Mononuclear cell (primary cell): ENCODE measurements at regions not wholly inside any gene's neighbourhood (a gene's known extent, or its start where the extent isn't known, plus 50 kb on each side); places are given as distances from the start of the nearest gene placed in this dataset.
"Not testable (repeated sequence)": the region's sequence is repeated elsewhere in the genome, so short reads cannot be mapped to it uniquely, and the experiment has no call there.

Source experiments
- H3K27me3 ChIP-seq: 2 replicates; pipeline ENCODE4 v1.6.0; 2011; ENCODE audit warnings: low read length, control low read depth; ENCODE audit not compliant: insufficient read depth
- H3K4me1 ChIP-seq: 2 replicates; pipeline ENCODE4 v1.5.1; 2011; ENCODE audit warnings: mild to moderate bottlenecking, low read length, control low read depth; ENCODE audit not compliant: insufficient read depth
- H3K4me3 ChIP-seq: 2 replicates; pipeline ENCODE4 v1.5.1; 2011; ENCODE audit warnings: mild to moderate bottlenecking, low read length, moderate library complexity
- H3K9me3 ChIP-seq: 2 replicates; pipeline ENCODE4 v1.5.1; 2011; ENCODE audit warnings: low read depth, mild to moderate bottlenecking, control low read depth, low read length

DNA sequence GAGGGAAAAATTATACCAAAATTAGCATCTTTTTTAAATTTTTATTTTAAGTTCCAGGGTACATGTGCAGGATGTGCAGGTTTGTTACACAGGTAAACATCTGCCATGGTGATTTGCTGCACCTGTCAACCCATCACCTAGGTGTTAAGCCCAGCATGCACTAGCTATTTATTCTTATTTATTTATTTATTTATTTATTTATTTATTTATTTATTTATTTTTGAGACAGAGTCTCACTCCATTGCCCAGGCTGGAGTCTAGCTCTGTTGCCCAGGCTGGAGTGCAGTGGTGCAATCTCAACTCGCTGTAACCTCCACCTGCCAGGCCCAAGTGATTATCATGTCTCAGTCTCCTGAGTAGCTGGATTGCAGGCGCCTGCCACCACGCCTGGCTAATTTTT, 137.7 kb upstream of the NEBL start:
- not testable (repeated sequence) for H3K27me3 ChIP-seq, H3K9me3 ChIP-seq, H3K4me1 ChIP-seq, H3K4me3 ChIP-seq

DNA sequence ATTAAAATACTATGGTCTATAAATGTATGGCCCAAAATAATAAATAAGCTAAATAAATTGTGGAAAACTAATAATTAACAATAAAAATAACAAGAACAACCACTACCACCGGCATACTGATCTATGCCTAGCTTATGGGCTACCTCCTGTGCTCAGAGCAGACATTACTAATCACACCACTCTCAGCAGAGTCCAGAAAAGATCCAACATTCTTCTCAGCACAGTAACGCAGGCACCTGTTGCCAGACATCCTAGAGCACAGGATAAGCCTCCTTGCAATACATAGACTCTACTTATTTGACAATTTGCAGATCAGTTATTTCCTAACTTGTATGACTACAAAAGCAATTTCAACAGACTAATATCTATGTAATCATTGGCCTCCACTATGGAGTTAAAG, 137.1 kb upstream of the NEBL start:
- Histone ChIP-seq H3K9me3 (no peaks in the 10 kb centered on the region), H3K4me3 (no peak overlapping the region), H3K27me3 (no peaks in the 10 kb centered on the region), H3K4me1 (peaks cover 6% of the 10 kb centered on the region)

- H3K4me1 ChIP-seq, result peaks cover 6% of the 10 kb centered on the region
- H3K9me3 ChIP-seq, result no peaks in the 10 kb centered on the region
- H3K27me3 ChIP-seq, result no peaks in the 10 kb centered on the region
- no peak overlapping the region for H3K4me3 ChIP-seq
Measured at GRCh38 chr10:21032587-21033319, 135.6 kb upstream of the NEBL start.

- H3K27me3 ChIP-seq, result no peaks in the 10 kb centered on the region
- no peak overlapping the region for H3K4me3 ChIP-seq
- no peaks in the 10 kb centered on the region for H3K9me3 ChIP-seq
- peaks cover 6% of the 10 kb centered on the region for H3K4me1 ChIP-seq
Measured at GRCh38 chr10:21031232-21031795, 134.2 kb upstream of the NEBL start.

DNA sequence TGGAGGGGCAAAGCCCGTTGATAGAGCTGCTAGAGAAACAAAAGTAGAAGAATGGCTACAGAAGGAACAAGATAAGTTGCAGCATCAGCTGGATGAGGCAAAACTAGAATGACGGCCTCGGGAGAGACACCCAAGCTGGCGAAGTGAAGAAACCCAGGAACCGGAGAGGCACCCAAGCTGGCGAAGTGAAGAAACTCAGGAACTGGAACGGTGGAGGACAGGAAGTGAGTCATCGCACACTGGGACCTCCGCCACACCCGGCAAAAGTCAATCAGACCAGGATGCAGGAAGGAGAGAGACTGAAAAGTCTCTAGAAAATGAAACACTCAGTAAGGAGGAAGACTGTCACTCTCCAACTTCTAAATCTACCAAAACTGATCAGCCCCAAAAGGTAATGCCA, 133.0 kb upstream of the NEBL start:
- H3K4me1 ChIP-seq, result peaks cover 6% of the 10 kb centered on the region
- H3K4me3 ChIP-seq, result no peak overlapping the region
- no peaks in the 10 kb centered on the region for H3K9me3 ChIP-seq
- no peaks in the 10 kb centered on the region for H3K27me3 ChIP-seq

DNA sequence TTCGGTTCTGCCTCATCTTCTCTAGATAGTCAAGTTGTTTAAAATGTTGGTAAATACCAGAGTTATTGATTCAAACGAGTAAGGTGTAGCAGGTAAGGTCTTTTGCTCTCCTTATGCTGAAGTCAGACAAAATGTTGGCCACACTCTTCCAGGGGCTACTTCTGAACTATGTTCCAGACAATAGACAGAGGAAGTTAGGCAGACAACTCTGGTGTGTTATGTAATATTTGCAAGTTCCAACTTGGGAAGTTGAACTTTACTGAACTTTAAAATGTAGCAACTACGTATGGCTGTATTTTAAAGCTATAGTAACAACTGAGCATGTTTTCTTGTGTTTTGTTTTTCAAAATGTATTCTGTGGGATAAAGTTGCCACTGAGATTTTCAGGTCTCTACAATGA, 125.7 kb upstream of the NEBL start:
- Histone ChIP-seq H3K9me3 (no peaks in the 10 kb centered on the region), H3K4me3 (no peak overlapping the region), H3K27me3 (no peaks in the 10 kb centered on the region), H3K4me1 (peaks cover 10% of the 10 kb centered on the region)

- no peak overlapping the region for H3K4me3 ChIP-seq
- H3K27me3 ChIP-seq, result no peaks in the 10 kb centered on the region
- H3K9me3 ChIP-seq, result no peaks in the 10 kb centered on the region
- peaks cover 10% of the 10 kb centered on the region for H3K4me1 ChIP-seq
Measured at GRCh38 chr10:21021843-21022594, 124.9 kb upstream of the NEBL start.

GRCh38 chr10:21021231-21021630, 124.1 kb upstream of the NEBL start:
- Histone ChIP-seq H3K27me3 (no peaks in the 10 kb centered on the region), H3K9me3 (no peaks in the 10 kb centered on the region), H3K4me1 (peaks cover 10% of the 10 kb centered on the region), H3K4me3 (no peak overlapping the region)

- Histone ChIP-seq H3K4me1 (peaks cover 10% of the 10 kb centered on the region), H3K9me3 (no peaks in the 10 kb centered on the region), H3K27me3 (no peaks in the 10 kb centered on the region), H3K4me3 (no peak overlapping the region)
Measured at GRCh38 chr10:21020545-21020944, 123.4 kb upstream of the NEBL start.

- Histone ChIP-seq H3K4me1 (peaks cover 10% of the 10 kb centered on the region), H3K27me3 (no peaks in the 10 kb centered on the region), H3K4me3 (no peak overlapping the region), H3K9me3 (no peaks in the 10 kb centered on the region)
Measured at GRCh38 chr10:21019436-21019835, 122.3 kb upstream of the NEBL start.

GRCh38 chr10:21015851-21016250, 118.7 kb upstream of the NEBL start:
- H3K4me1 ChIP-seq, result no peaks in the 10 kb centered on the region
- no peaks in the 10 kb centered on the region for H3K9me3 ChIP-seq
- no peak overlapping the region for H3K4me3 ChIP-seq
- no peaks in the 10 kb centered on the region for H3K27me3 ChIP-seq

GRCh38 chr10:21014141-21014540, 117.0 kb upstream of the NEBL start:
- Histone ChIP-seq H3K4me3 (no peak overlapping the region), H3K27me3 (no peaks in the 10 kb centered on the region), H3K4me1 (no peaks in the 10 kb centered on the region), H3K9me3 (no peaks in the 10 kb centered on the region)

GRCh38 chr10:21011433-21012018, 114.4 kb upstream of the NEBL start:
- Histone ChIP-seq H3K4me3 (no peak overlapping the region), H3K27me3 (no peaks in the 10 kb centered on the region), H3K4me1 (no peaks in the 10 kb centered on the region), H3K9me3 (no peaks in the 10 kb centered on the region)

GRCh38 chr10:21010615-21011014, 113.5 kb upstream of the NEBL start:
- Histone ChIP-seq H3K4me1 (no peaks in the 10 kb centered on the region), H3K27me3 (no peaks in the 10 kb centered on the region), H3K4me3 (no peak overlapping the region), H3K9me3 (no peaks in the 10 kb centered on the region)

DNA sequence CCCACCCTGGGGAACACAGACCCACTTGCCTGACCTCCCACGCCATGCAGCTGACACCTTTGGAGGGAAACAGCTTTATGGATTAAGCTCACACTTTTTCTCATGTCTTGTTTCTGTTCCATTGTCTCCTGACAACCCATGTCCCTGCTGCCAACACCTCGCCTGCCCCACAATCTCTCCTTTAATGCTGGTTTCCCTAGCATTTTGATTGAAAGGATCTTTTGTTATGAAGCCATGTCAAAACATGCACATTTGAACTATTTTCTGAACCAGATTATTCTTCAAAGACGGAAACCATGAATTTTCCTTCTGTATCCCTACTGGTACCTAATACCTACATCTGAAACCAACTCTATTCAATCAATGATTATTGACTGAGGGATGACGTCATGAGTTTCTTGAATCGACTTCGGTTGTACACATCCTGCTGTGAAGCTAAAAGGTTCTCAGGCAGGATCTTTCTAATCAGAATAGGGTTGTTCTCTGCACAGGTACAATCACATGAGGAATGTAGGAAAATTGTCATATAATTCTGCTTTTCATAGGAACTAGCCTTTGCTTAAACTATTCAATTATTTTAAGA, 106.2 kb upstream of the NEBL start:
- H3K4me1 ChIP-seq, result no peaks in the 10 kb centered on the region
- no peaks in the 10 kb centered on the region for H3K27me3 ChIP-seq
- no peak overlapping the region for H3K4me3 ChIP-seq
- H3K9me3 ChIP-seq, result no peaks in the 10 kb centered on the region
